ENCODE measurements at regions not wholly inside any gene's neighbourhood (a gene's known extent, or its start where the extent isn't known, plus 50 kb on each side); places are given as distances from the start of the nearest gene placed in this dataset.

DNA sequence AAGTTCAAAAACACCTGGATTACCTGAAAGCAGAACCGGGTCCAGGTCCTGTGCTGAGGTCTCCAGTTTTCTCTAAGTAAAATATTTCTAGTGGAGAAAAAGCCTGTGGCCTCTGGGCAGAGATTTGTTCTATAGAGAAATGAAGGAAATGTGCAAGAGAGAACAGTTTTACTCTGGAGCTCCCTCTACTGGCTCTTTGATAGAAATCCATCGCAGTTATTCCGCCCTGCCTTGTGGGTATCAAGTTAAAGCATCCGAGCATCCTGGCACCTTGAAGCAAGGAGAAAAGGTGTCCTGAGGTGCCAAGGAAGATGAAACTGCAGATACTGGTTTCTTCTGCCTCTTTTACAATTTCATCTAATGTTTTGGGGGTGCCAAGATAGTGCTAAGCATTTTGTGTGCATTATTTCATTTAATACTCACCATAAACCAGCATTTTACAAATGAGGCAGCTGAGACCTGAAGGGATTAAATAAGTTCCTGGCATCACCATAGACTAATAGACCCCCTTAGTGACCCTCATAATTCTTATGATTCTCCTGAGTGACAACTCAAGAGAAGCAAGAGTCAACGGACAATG, 113.1 kb upstream of the HSD17B12 start:
- Histone ChIP-seq H3K23ac (ENCODE audit: low read depth, low read length) (no peak overlapping the region), H2AFZ (replicated peaks; ENCODE audit: low read length, poor library complexity) (no peak overlapping the region), H2AK5ac (ENCODE audit: low read depth, low read length) (no peak overlapping the region), H2BK120ac (ENCODE audit: low read depth, low read length) (no peak overlapping the region), H3K9ac (ENCODE audit: low read depth, low read length) (no peak overlapping the region), H3K79me1 (ENCODE audit: low read depth in 1 of 2, low read length in 2 of 2) (no peaks in the 10 kb centered on the region), H4K8ac (ENCODE audit: low read depth in 2 of 2, low read length in 2 of 2) (no peak overlapping the region), H4K5ac (ENCODE audit: low read depth, low read length) (no peak overlapping the region), H3K14ac (replicated peaks; ENCODE audit: low read depth, low read length) (no peak overlapping the region), H3K36me3 (ENCODE audit: control insufficient read depth, insufficient read depth, low read length) (no peaks in the 10 kb centered on the region), H2AK9ac (replicated peaks; ENCODE audit: low read depth, low read length, poor library complexity) (no peak overlapping the region), H3K4me2 (ENCODE audit: low read depth, low read length) (no peak overlapping the region), H2BK15ac (ENCODE audit: low read depth, low read length) (no peak overlapping the region), H3K56ac (ENCODE audit: extremely low read depth, insufficient read depth, low read length) (no peak overlapping the region), H3K4ac (ENCODE audit: low read depth, low read length) (no peak overlapping the region), H3K9me3 (ENCODE audit: control insufficient read depth, insufficient read depth, low read length) (no peaks in the 10 kb centered on the region), H3K4me3 (ENCODE audit: insufficient read depth, low read depth, low read length) (no peak overlapping the region), H2BK20ac (ENCODE audit: low read depth, low read length) (no peak overlapping the region), H4K91ac (ENCODE audit: insufficient read depth, low read depth, low read length) (no peak overlapping the region), H3K4me1 (ENCODE audit: control insufficient read depth, insufficient read depth, low read length) (no peaks in the 10 kb centered on the region), H3K27ac (ENCODE audit: insufficient read depth, low read length) (no peak overlapping the region), H4K20me1 (ENCODE audit: insufficient read depth, low read length) (no peaks in the 10 kb centered on the region), H2BK5ac (ENCODE audit: low read depth, low read length, poor library complexity, severe bottlenecking) (no peak overlapping the region), H3K18ac (ENCODE audit: low read depth, low read length) (no peak overlapping the region), H3K27me3 (ENCODE audit: control insufficient read depth, insufficient read depth, low read length) (peaks cover 21% of the 10 kb centered on the region), H3K9me1 (ENCODE audit: insufficient read depth, low read length) (no peaks in the 10 kb centered on the region)
- ChIA-PET CTCF (interaction anchor here (0.6 to 1.4 kb wide), 5 partner anchors 8 to 285 kb away, joined by 3 to 6 read pairs (median 4); no protein-coding TSS in a partner anchor), POLR2A (ENCODE audit: unreplicated experiment) (no interaction called here)
- intact Hi-C loops (cut with micrococcal nuclease): no loop called here
- no peak for TF ChIP-seq MXI1 (IDR thresholded peaks at IDR 0.05; ENCODE audit: borderline replicate concordance, low read depth, low read length)
- peak; percentile 55 for TF ChIP-seq SMC3 (IDR thresholded peaks at IDR 0.05; ENCODE audit: low read depth, low read length)
- TF ChIP-seq POLR2A (IDR thresholded peaks at IDR 0.05; ENCODE audit: low read depth, low read length): no peak
- TF ChIP-seq RCOR1 (IDR thresholded peaks at IDR 0.05; ENCODE audit: insufficient replicate concordance, low read length): no peak
- no peak for TF ChIP-seq CEBPB (IDR thresholded peaks at IDR 0.05; ENCODE audit: low read depth, low read length)
- TF ChIP-seq, protein P1, sequence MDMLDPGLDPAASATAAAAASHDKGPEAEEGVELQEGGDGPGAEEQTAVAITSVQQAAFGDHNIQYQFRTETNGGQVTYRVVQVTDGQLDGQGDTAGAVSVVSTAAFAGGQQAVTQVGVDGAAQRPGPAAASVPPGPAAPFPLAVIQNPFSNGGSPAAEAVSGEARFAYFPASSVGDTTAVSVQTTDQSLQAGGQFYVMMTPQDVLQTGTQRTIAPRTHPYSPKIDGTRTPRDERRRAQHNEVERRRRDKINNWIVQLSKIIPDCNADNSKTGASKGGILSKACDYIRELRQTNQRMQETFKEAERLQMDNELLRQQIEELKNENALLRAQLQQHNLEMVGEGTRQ (IDR thresholded peaks at IDR 0.05; ENCODE audit: low read depth, low read length): no peak
- TF ChIP-seq MAFK (IDR thresholded peaks at IDR 0.05; ENCODE audit: low read depth, low read length): no peak
- no peak for TF ChIP-seq MAZ (IDR thresholded peaks at IDR 0.05; ENCODE audit: borderline replicate concordance, low read depth, low read length)
- TF ChIP-seq FOS (IDR thresholded peaks at IDR 0.05; ENCODE audit: low read depth, low read length): no peak
- TF ChIP-seq RFX5 (IDR thresholded peaks at IDR 0.05; ENCODE audit: low read depth, low read length): no peak
- TF ChIP-seq RAD21 (IDR thresholded peaks at IDR 0.05; ENCODE audit: low read length): peak; percentile 42
- TF ChIP-seq, protein P2, sequence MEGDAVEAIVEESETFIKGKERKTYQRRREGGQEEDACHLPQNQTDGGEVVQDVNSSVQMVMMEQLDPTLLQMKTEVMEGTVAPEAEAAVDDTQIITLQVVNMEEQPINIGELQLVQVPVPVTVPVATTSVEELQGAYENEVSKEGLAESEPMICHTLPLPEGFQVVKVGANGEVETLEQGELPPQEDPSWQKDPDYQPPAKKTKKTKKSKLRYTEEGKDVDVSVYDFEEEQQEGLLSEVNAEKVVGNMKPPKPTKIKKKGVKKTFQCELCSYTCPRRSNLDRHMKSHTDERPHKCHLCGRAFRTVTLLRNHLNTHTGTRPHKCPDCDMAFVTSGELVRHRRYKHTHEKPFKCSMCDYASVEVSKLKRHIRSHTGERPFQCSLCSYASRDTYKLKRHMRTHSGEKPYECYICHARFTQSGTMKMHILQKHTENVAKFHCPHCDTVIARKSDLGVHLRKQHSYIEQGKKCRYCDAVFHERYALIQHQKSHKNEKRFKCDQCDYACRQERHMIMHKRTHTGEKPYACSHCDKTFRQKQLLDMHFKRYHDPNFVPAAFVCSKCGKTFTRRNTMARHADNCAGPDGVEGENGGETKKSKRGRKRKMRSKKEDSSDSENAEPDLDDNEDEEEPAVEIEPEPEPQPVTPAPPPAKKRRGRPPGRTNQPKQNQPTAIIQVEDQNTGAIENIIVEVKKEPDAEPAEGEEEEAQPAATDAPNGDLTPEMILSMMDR (conservative IDR thresholded peaks at IDR 0.05; ENCODE audit: low read depth, low read length): peak; percentile 64
- no peak for TF ChIP-seq BHLHE40 (IDR thresholded peaks at IDR 0.05; ENCODE audit: low read depth, low read length)
- no peak for TF ChIP-seq NFE2L2 (IDR thresholded peaks at IDR 0.05; ENCODE audit: low read depth, low read length)
- TF ChIP-seq CHD1 (IDR thresholded peaks at IDR 0.05; ENCODE audit: low read depth, low read length): no peak
- TF ChIP-seq, protein P3, sequence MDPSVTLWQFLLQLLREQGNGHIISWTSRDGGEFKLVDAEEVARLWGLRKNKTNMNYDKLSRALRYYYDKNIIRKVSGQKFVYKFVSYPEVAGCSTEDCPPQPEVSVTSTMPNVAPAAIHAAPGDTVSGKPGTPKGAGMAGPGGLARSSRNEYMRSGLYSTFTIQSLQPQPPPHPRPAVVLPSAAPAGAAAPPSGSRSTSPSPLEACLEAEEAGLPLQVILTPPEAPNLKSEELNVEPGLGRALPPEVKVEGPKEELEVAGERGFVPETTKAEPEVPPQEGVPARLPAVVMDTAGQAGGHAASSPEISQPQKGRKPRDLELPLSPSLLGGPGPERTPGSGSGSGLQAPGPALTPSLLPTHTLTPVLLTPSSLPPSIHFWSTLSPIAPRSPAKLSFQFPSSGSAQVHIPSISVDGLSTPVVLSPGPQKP (IDR thresholded peaks at IDR 0.05; ENCODE audit: borderline replicate concordance, low read depth, low read length): no peak
- ATAC-seq (ENCODE audit: low read depth) (peak; percentile 87), DNase-seq (peak; percentile 56)
- BruUV-seq (replicated peaks): no TSS peak
- dilution Hi-C loops (cut with HindIII; ENCODE audit: low sequenced_read_pairs, unreplicated experiment): no loop called here
- no CpG with 5 or more reads among the region's 5 CpGs for WGBS, 2 experiments (ENCODE audit: extremely low coverage in 2 of 2, insufficient read length in 1 of 2)
- in situ Hi-C loops (cut with MboI; ENCODE audit: low sequenced_read_pairs): no loop called here

Measured in IMR-90 (cell line).